B cell (primary cell): ENCODE measurements at regions not wholly inside any gene's neighbourhood (a gene's known extent, or its start where the extent isn't known, plus 50 kb on each side); places are given as distances from the start of the nearest gene placed in this dataset.

Experiments used
- ATAC-seq: fragments of 200-7000 bp; cut with Tn5 transposase; one replicate; pipeline ENCODE4 v1.10.0; 2021; ENCODE audit warnings: low read depth, mild to moderate bottlenecking, moderate number of reproducible peaks, moderate library complexity
- CTCF ChIA-PET: fragments of 350-600 bp; sonication (Branson Sonifier 250); formaldehyde crosslinking; loops from one replicate; lab custom pipeline; 2021; ENCODE audit warnings: antibody characterized with exemption, inconsistent platforms; lab: Charles Lee
- POLR2A ChIA-PET: fragments of 350-600 bp; sonication (Branson Sonifier 250); formaldehyde crosslinking; loops from one replicate; lab custom pipeline; 2021; ENCODE audit warnings: antibody characterized with exemption; lab: Charles Lee
- DNase-seq: peaks from one replicate; pipeline ENCODE4 v3.0.0; 2013
- H2AFZ ChIP-seq: 2 replicates; pipeline ENCODE4 v1.6.1; 2012; ENCODE audit warnings: mild to moderate bottlenecking, low read depth, low read length; ENCODE audit not compliant: insufficient read depth, poor library complexity, severe bottlenecking
- H3K27ac ChIP-seq, 2 donors: 1 replicate in 1 of 2; 2 replicates in 1 of 2; pipeline ENCODE4 v1.5.1; 2012 to 2013; ENCODE audit warnings: low read length in 2 of 2, mild to moderate bottlenecking in 2 of 2, moderate library complexity in 1 of 2
- H3K27me3 ChIP-seq, 4 experiments: fragments of 200-600 bp in 1 of 4; sonication (generic) in 1 of 4; replicated peaks in 1 of 4; 1 replicate in 2 of 4; 2 replicates in 2 of 4; pipeline versions ENCODE4 v1.6.1 to v1.7.0; 2013 to 2016; ENCODE audit warnings: low read length in 3 of 4, mild to moderate bottlenecking in 2 of 4, mixed read lengths in 1 of 4, moderate library complexity in 1 of 4; ENCODE audit not compliant: insufficient read depth in 4 of 4, control insufficient read depth in 3 of 4; ENCODE audit errors: control extremely low read depth in 1 of 4
- H3K36me3 ChIP-seq, 2 experiments: replicated peaks in 1 of 2; 1 replicate in 1 of 2; 2 replicates in 1 of 2; pipeline versions ENCODE4 v1.6.1 to v1.7.1; 2013; ENCODE audit warnings: low read length in 1 of 2; ENCODE audit not compliant: insufficient read depth in 2 of 2, control insufficient read depth in 1 of 2; ENCODE audit errors: control extremely low read depth in 1 of 2, extremely low read depth in 1 of 2
- H3K4me1 ChIP-seq, 2 donors: fragments of 200-600 bp in 1 of 2; sonication (generic) in 1 of 2; 1 replicate in 1 of 2; 2 replicates in 1 of 2; pipeline versions ENCODE4 v1.5.1 to v1.6.1; 2013 to 2017; ENCODE audit warnings: low read length in 2 of 2; ENCODE audit not compliant: control insufficient read depth in 2 of 2, insufficient read depth in 2 of 2
- H3K4me2 ChIP-seq: replicated peaks from 2 replicates; pipeline ENCODE3; 2012; ENCODE audit warnings: mild to moderate bottlenecking, low read depth, low read length; ENCODE audit not compliant: poor library complexity, severe bottlenecking
- H3K4me3 ChIP-seq, 5 experiments: fragments of 200-600 bp in 1 of 5; sonication (generic) in 1 of 5; 1 replicate in 3 of 5; 2 replicates in 2 of 5; pipeline versions ENCODE4 v1.5.1 to v1.7.0; 2011 to 2016; ENCODE audit warnings: low read length in 4 of 5, mild to moderate bottlenecking in 4 of 5, low read depth in 2 of 5, control low read depth in 1 of 5, moderate library complexity in 1 of 5; ENCODE audit not compliant: insufficient read depth in 1 of 5; ENCODE audit errors: control extremely low read depth in 1 of 5, extremely low read depth in 1 of 5
- H3K79me2 ChIP-seq: fragments of 200-600 bp; sonication (generic); one replicate; pipeline ENCODE4 v1.6.0; 2016; ENCODE audit warnings: low read length; ENCODE audit not compliant: control insufficient read depth, insufficient read depth
- H3K9ac ChIP-seq: fragments of 200-600 bp; sonication (generic); 2 replicates; pipeline ENCODE4 v1.6.1; 2017; ENCODE audit warnings: mild to moderate bottlenecking, low read length, moderate library complexity
- H3K9me3 ChIP-seq, 3 donors: one replicate each; pipeline versions ENCODE4 v1.6.1 to v1.7.1; 2013; ENCODE audit warnings: low read length in 2 of 3; ENCODE audit not compliant: control insufficient read depth in 2 of 3, insufficient read depth in 1 of 3; ENCODE audit errors: control extremely low read depth in 1 of 3
- H4K20me1 ChIP-seq: 2 replicates; pipeline ENCODE4 v1.6.0; 2012; ENCODE audit warnings: mild to moderate bottlenecking, low read length; ENCODE audit not compliant: insufficient read depth, control insufficient read depth, poor library complexity, severe bottlenecking
- H3K27ac Mint-ChIP-seq: one replicate; pipeline ENCODE4 v1.8.0; 2021; ENCODE audit warnings: mixed read lengths
- H3K27me3 Mint-ChIP-seq: one replicate; pipeline ENCODE4 v1.8.0; 2021; ENCODE audit warnings: mixed read lengths
- H3K4me1 Mint-ChIP-seq: one replicate; pipeline ENCODE4 v1.8.0; 2021; ENCODE audit warnings: mixed read lengths
- H3K4me3 Mint-ChIP-seq: one replicate; pipeline ENCODE4 v1.8.0; 2021; ENCODE audit warnings: mixed read lengths
- H3K9me3 Mint-ChIP-seq: one replicate; pipeline ENCODE4 v1.8.0; 2022; ENCODE audit warnings: mixed read lengths; ENCODE audit not compliant: insufficient read depth
- EZH2 ChIP-seq: IDR thresholded peaks from 2 replicates; pipeline ENCODE4 v1.6.1; 2012; ENCODE audit warnings: borderline replicate concordance, low read depth, mild to moderate bottlenecking, moderate library complexity, low read length; ENCODE audit not compliant: insufficient read depth, poor library complexity, severe bottlenecking
- WGBS: methylation state at CpG from one replicate; pipeline ENCODE4 v1.1.5; 2013; ENCODE audit warnings: missing lambda C conversion rate; ENCODE audit not compliant: insufficient coverage; 5-methylcytosine and 5-hydroxymethylcytosine counted together
- intact Hi-C: fragments of 100-400 bp; cut with micrococcal nuclease; formaldehyde crosslinking; loops from one replicate; pipeline ENCODE4 v1.10.0; 2022
- TF ChIP-seq, protein P1 (sequence below): fragments of 200-600 bp; IDR thresholded peaks from one replicate; pipeline ENCODE4 v1.8.0; 2022; ENCODE audit warnings: antibody characterized with exemption, mild to moderate bottlenecking

DNA sequence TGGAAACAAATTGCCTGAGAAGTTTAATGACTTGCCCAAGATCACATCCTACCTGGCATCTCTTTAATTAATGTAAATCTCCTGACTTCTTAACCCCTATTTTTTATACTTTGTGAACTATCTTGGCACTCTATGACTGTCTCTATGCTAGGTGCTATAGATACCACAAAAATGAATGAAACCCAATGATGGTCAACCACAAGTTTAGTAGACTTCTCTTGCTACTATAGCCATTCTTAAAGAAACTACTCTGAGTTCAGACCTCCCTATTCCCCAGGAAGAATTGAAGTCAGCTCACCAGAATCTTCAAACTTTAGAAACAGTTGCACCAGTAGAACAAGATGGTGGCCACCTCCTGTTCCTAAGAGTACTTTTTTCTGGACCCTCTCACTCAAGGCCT, 191.1 kb downstream of the RSL24D1 start:
- no peaks in the 10 kb centered on the region for H3K9me3 Mint-ChIP-seq
- no peak overlapping the region for H3K4me3 ChIP-seq
- H3K9me3 ChIP-seq = no peaks in the 10 kb centered on the region
- intact Hi-C loops = no loop called here
- H3K36me3 ChIP-seq = no peaks in the 10 kb centered on the region
- H3K79me2 ChIP-seq = no peaks in the 10 kb centered on the region
- H3K9ac ChIP-seq = no peak overlapping the region
- no peak overlapping the region for H3K4me2 ChIP-seq
- no peaks in the 10 kb centered on the region for H3K27me3 Mint-ChIP-seq
- CTCF ChIA-PET = no interaction called here
- no peaks in the 10 kb centered on the region for H4K20me1 ChIP-seq
- TF ChIP-seq, protein P1, sequence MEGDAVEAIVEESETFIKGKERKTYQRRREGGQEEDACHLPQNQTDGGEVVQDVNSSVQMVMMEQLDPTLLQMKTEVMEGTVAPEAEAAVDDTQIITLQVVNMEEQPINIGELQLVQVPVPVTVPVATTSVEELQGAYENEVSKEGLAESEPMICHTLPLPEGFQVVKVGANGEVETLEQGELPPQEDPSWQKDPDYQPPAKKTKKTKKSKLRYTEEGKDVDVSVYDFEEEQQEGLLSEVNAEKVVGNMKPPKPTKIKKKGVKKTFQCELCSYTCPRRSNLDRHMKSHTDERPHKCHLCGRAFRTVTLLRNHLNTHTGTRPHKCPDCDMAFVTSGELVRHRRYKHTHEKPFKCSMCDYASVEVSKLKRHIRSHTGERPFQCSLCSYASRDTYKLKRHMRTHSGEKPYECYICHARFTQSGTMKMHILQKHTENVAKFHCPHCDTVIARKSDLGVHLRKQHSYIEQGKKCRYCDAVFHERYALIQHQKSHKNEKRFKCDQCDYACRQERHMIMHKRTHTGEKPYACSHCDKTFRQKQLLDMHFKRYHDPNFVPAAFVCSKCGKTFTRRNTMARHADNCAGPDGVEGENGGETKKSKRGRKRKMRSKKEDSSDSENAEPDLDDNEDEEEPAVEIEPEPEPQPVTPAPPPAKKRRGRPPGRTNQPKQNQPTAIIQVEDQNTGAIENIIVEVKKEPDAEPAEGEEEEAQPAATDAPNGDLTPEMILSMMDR = no peak
- TF ChIP-seq EZH2 = no peak
- POLR2A ChIA-PET = no interaction called here
- H3K27me3 ChIP-seq = peaks cover 0 to 2% (median 0%) of the 10 kb centered on the region in 4 experiments
- no peak overlapping the region for H2AFZ ChIP-seq
- no peaks in the 10 kb centered on the region for H3K4me1 Mint-ChIP-seq
- DNase-seq (no peak), ATAC-seq (no peak)
- no peaks in the 10 kb centered on the region for H3K4me1 ChIP-seq
- no peak overlapping the region for H3K27ac ChIP-seq
- H3K27ac Mint-ChIP-seq = no peak overlapping the region
- no peak overlapping the region for H3K4me3 Mint-ChIP-seq

DNA sequence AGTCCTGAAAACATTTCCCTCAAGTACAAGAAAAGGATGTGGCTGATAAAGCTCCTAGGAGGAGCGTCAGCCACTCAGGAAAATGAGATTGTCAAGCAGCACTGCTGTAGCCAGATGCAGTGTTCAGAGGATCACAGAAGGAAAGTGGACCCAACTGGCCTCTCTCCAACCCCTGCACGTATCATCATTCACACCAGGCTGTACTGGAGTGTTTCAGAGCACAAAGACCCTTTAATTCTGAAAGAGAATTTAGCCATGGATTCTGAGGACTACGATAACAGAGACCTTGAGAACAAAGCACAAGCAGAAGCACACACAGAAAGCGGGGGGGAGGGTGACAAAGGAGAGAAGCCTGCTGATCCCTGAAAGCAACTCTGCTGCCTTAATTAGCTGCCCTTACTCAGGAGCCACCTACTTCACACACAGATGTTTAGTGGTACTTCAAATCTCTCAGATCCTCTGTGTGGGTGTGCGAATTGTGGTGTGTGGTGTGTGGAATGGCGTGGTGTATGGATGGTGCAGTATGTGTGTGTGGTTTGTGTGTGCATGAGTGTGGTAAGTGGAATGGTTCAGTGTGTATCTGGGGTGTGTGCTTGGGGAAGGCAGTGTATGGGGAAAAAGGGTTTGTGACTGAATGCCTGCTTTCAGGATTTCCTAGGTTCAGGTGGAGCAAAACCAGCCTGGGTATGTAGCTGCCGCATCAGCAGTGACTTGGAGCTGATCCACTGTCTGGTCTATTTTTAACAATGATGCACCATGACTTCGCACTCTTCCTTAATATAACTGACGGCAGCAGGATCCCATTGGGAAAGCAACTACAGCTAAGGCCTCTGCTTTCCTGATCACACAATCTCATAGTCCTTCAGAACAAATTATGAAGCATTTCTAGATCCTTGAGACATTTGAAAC, 192.5 kb downstream of the RSL24D1 start:
- H3K36me3 ChIP-seq = no peaks in the 10 kb centered on the region
- CTCF ChIA-PET = no interaction called here
- no peak overlapping the region for H3K4me3 Mint-ChIP-seq
- intact Hi-C loops = no loop called here
- no peak overlapping the region for H3K4me3 ChIP-seq
- H3K27me3 Mint-ChIP-seq = no peaks in the 10 kb centered on the region
- no peak overlapping the region for H2AFZ ChIP-seq
- POLR2A ChIA-PET = no interaction called here
- H3K4me1 ChIP-seq = no peaks in the 10 kb centered on the region
- no peak for TF ChIP-seq EZH2
- TF ChIP-seq, protein P1 = no peak
- H3K4me2 ChIP-seq = no peak overlapping the region
- H3K9ac ChIP-seq = no peak overlapping the region
- WGBS = 87% methylated on average over 7 of the region's 9 CpGs
- no peak for ATAC-seq
- H3K9me3 Mint-ChIP-seq = no peaks in the 10 kb centered on the region
- H3K9me3 ChIP-seq = no peaks in the 10 kb centered on the region
- H4K20me1 ChIP-seq = no peaks in the 10 kb centered on the region
- H3K27ac Mint-ChIP-seq = no peak overlapping the region
- no peak for DNase-seq
- H3K4me1 Mint-ChIP-seq = no peaks in the 10 kb centered on the region
- no peaks in the 10 kb centered on the region for H3K79me2 ChIP-seq
- no peak overlapping the region for H3K27ac ChIP-seq
- H3K27me3 ChIP-seq = peaks cover 0 to 2% (median 0%) of the 10 kb centered on the region in 4 experiments
